PC-3 (cell line): ENCODE measurements at regions not wholly inside any gene's neighbourhood (a gene's known extent, or its start where the extent isn't known, plus 50 kb on each side); places are given as distances from the start of the nearest gene placed in this dataset.

Experiments used
- ATAC-seq: fragments of 200-7000 bp; cut with Tn5 transposase; 2 replicates; pipeline ENCODE4 v1.9.1; 2020; ENCODE audit warnings: mild to moderate bottlenecking, moderate library complexity
- BruUV-seq: library from RNA; stranded (reverse); fragments of 400-500 nt; replicated peaks from 2 replicates; lab custom pipeline; 2021; lab: Mats Ljungman, UMichigan
- CTCF ChIA-PET: fragments of 300-600 bp; sonication (Branson Sonifier 250); formaldehyde crosslinking; loops from one replicate; lab custom pipeline; 2022; ENCODE audit warnings: antibody characterized with exemption; lab: Charles Lee
- POLR2A ChIA-PET: fragments of 300-600 bp; sonication (Branson Sonifier 250); formaldehyde crosslinking; loops from one replicate; lab custom pipeline; 2022; ENCODE audit warnings: antibody characterized with exemption; ENCODE audit not compliant: unreplicated experiment; lab: Charles Lee
- DNase-seq: peaks from one replicate; pipeline ENCODE4 v3.0.0-alpha.2; 2015
- H2AFZ ChIP-seq: fragments of 300-600 bp; sonication (generic); 2 replicates; pipeline ENCODE4 v1.6.0; 2016; ENCODE audit warnings: antibody characterized with exemption, low read length
- H3F3A ChIP-seq: fragments of 300-600 bp; sonication (generic); one replicate; pipeline ENCODE4 v1.6.0; 2017; ENCODE audit warnings: antibody characterized with exemption, low read length, control low read depth, mild to moderate bottlenecking; ENCODE audit not compliant: unreplicated experiment
- H3K27ac ChIP-seq: fragments of 300-600 bp; sonication (generic); 2 replicates; pipeline ENCODE4 v1.5.1; 2016; ENCODE audit warnings: mild to moderate bottlenecking, low read length
- H3K27me3 ChIP-seq: fragments of 300-600 bp; sonication (generic); 2 replicates; pipeline ENCODE4 v1.6.1; 2016; ENCODE audit warnings: low read length, mixed read lengths
- H3K36me3 ChIP-seq: fragments of 300-600 bp; sonication (generic); 2 replicates; pipeline ENCODE4 v1.6.1; 2016; ENCODE audit warnings: low read depth, mixed run types, low read length, mixed read lengths
- H3K4me1 ChIP-seq: fragments of 300-600 bp; sonication (generic); 2 replicates; pipeline ENCODE4 v1.5.1; 2016; ENCODE audit warnings: low read length; ENCODE audit not compliant: insufficient read depth
- H3K4me2 ChIP-seq: fragments of 300-600 bp; sonication (generic); 2 replicates; pipeline ENCODE4 v1.6.0; 2016; ENCODE audit warnings: low read length
- H3K4me3 ChIP-seq: fragments of 300-600 bp; sonication (generic); 2 replicates; pipeline ENCODE4 v1.5.1; 2016; ENCODE audit warnings: mild to moderate bottlenecking, low read length, mixed read lengths
- H3K79me2 ChIP-seq: fragments of 300-600 bp; sonication (generic); 2 replicates; pipeline ENCODE4 v1.6.1; 2017; ENCODE audit warnings: low read length, mixed read lengths
- H3K9ac ChIP-seq: fragments of 300-600 bp; sonication (generic); 2 replicates; pipeline ENCODE4 v1.6.0; 2016; ENCODE audit warnings: mild to moderate bottlenecking, low read length
- H3K9me2 ChIP-seq: fragments of 300-600 bp; sonication (generic); replicated peaks from 2 replicates; pipeline ENCODE4 v1.6.1; 2016; ENCODE audit warnings: mixed run types, low read length, mixed read lengths
- H3K9me3 ChIP-seq: fragments of 300-600 bp; sonication (generic); 2 replicates; pipeline ENCODE4 v1.6.1; 2016; ENCODE audit warnings: low read length, mixed read lengths
- H4K20me1 ChIP-seq: fragments of 300-600 bp; sonication (generic); 2 replicates; pipeline ENCODE4 v1.6.1; 2016; ENCODE audit warnings: low read length, mixed read lengths
- EZH2 ChIP-seq: fragments of 300-600 bp; sonication (generic); IDR thresholded peaks from one replicate; pipeline ENCODE4 v1.6.1; 2017; ENCODE audit warnings: antibody characterized with exemption, mild to moderate bottlenecking, low read length; ENCODE audit not compliant: unreplicated experiment
- EZH2phosphoT487 ChIP-seq: fragments of 300-600 bp; sonication (generic); IDR thresholded peaks from 2 replicates; pipeline ENCODE4 v1.6.1; 2018; ENCODE audit warnings: mild to moderate bottlenecking, antibody characterized with exemption, low read length, borderline replicate concordance
- intact Hi-C: fragments of 100-400 bp; cut with micrococcal nuclease; formaldehyde crosslinking; loops from 2 replicates; pipeline ENCODE4 v1.9.0; 2023
- TF ChIP-seq, protein P1 (sequence below): fragments of 300-600 bp; sonication (generic); conservative IDR thresholded peaks from 2 replicates; pipeline ENCODE4 v1.5.1; 2017; ENCODE audit warnings: antibody characterized with exemption, low read depth, mild to moderate bottlenecking, low read length

DNA sequence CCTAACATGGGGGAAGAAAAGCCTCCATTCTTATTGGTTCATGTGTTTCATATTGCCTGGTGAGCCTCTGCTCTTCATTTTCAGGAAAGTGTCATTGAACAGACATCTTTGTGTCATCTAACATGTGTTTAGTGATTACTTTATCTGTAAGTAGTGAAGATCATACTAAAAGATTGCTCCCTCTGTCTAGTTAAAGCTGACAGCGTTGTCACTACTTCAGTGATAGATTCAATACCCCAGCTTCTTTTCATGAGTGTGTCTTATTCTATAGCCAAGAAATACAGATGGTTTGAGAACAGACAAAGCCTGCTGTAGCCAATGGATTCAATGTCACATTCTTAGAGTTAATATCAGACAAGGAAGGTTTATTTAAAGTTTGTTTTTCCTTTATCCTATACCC lies 85.1 kb downstream of the NKX6-1 start:
- H3K36me3 ChIP-seq: no peaks in the 10 kb centered on the region
- H4K20me1 ChIP-seq: no peaks in the 10 kb centered on the region
- intact Hi-C loops: no loop called here
- H3K4me1 ChIP-seq: no peaks in the 10 kb centered on the region
- TF ChIP-seq EZH2phosphoT487 (no peak), EZH2 (no peak)
- TF ChIP-seq, protein P1, sequence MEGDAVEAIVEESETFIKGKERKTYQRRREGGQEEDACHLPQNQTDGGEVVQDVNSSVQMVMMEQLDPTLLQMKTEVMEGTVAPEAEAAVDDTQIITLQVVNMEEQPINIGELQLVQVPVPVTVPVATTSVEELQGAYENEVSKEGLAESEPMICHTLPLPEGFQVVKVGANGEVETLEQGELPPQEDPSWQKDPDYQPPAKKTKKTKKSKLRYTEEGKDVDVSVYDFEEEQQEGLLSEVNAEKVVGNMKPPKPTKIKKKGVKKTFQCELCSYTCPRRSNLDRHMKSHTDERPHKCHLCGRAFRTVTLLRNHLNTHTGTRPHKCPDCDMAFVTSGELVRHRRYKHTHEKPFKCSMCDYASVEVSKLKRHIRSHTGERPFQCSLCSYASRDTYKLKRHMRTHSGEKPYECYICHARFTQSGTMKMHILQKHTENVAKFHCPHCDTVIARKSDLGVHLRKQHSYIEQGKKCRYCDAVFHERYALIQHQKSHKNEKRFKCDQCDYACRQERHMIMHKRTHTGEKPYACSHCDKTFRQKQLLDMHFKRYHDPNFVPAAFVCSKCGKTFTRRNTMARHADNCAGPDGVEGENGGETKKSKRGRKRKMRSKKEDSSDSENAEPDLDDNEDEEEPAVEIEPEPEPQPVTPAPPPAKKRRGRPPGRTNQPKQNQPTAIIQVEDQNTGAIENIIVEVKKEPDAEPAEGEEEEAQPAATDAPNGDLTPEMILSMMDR: no peak
- no peak overlapping the region for H3K27ac ChIP-seq
- ATAC-seq (no peak), DNase-seq (no peak)
- BruUV-seq: no TSS peak
- H3K27me3 ChIP-seq: no peaks in the 10 kb centered on the region
- no peaks in the 10 kb centered on the region for H3F3A ChIP-seq
- CTCF ChIA-PET: no interaction called here
- no peak overlapping the region for H3K9ac ChIP-seq
- H2AFZ ChIP-seq: no peak overlapping the region
- no peaks in the 10 kb centered on the region for H3K9me3 ChIP-seq
- no peak overlapping the region for H3K4me3 ChIP-seq
- H3K79me2 ChIP-seq: no peaks in the 10 kb centered on the region
- H3K4me2 ChIP-seq: no peak overlapping the region
- H3K9me2 ChIP-seq: no peaks in the 10 kb centered on the region
- POLR2A ChIA-PET: no interaction called here

DNA sequence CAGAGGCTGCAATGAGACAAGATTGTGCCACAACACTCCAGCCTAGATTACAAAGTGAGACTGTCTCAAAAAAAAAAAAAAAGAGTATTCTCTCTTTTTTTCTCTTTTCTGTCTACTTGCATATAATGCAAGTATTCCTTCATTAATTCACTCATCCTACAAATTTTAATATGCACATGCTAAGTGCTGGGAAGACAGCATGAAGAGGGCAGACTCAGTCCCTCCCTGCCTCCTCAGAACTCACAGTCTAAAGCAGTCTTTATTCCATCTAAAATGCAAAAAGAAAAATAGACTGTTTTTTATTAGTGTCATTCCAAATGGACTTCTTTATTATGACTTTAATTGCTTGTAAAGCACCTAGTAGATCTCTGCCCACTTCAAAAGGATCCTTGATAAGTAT lies 85.6 kb downstream of the NKX6-1 start:
- no TSS peak for BruUV-seq
- ChIA-PET POLR2A (no interaction called here), CTCF (no interaction called here)
- DNase-seq (no peak), ATAC-seq (no peak)
- no peaks in the 10 kb centered on the region for H3K9me3 ChIP-seq
- H4K20me1 ChIP-seq: no peaks in the 10 kb centered on the region
- intact Hi-C loops: no loop called here
- H3K79me2 ChIP-seq: no peaks in the 10 kb centered on the region
- H3K27me3 ChIP-seq: no peaks in the 10 kb centered on the region
- no peak overlapping the region for H3K27ac ChIP-seq
- no peak overlapping the region for H3K4me2 ChIP-seq
- no peaks in the 10 kb centered on the region for H3K9me2 ChIP-seq
- no peak overlapping the region for H3K9ac ChIP-seq
- no peaks in the 10 kb centered on the region for H3K36me3 ChIP-seq
- no peaks in the 10 kb centered on the region for H3F3A ChIP-seq
- H3K4me1 ChIP-seq: no peaks in the 10 kb centered on the region
- no peak for TF ChIP-seq EZH2phosphoT487
- no peak for TF ChIP-seq EZH2
- TF ChIP-seq, protein P1: no peak
- no peak overlapping the region for H2AFZ ChIP-seq
- no peak overlapping the region for H3K4me3 ChIP-seq

DNA sequence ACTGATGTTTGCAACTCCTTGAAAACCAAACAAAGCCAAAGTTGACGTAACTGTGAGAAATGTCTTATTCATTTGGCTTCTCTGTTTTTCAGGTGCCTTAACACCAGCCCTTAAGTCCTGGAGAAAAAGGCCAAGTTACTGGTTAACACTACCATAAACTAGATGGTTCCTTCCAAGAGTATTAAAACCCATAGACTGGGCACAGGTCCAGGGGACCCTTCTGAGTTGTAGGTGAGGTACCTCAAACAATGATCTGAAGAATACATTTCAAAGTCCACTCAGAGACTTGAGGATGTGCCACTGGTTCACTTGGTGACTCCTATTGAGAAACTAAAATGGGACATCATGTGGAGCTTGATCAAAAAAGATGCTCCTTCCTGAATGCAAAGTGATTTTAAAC lies 87.0 kb downstream of the NKX6-1 start:
- POLR2A ChIA-PET: no interaction called here

More for the DNA sequence above, 87.0 kb downstream of the NKX6-1 start:
- Histone ChIP-seq H2AFZ (no peak overlapping the region), H3K4me3 (no peak overlapping the region), H3K9me2 (no peaks in the 10 kb centered on the region), H3K27me3 (no peaks in the 10 kb centered on the region), H3K9ac (no peak overlapping the region), H4K20me1 (no peaks in the 10 kb centered on the region), H3K4me2 (no peak overlapping the region), H3K4me1 (no peaks in the 10 kb centered on the region), H3K27ac (no peak overlapping the region), H3K79me2 (no peaks in the 10 kb centered on the region), H3F3A (no peaks in the 10 kb centered on the region), H3K36me3 (no peaks in the 10 kb centered on the region), H3K9me3 (no peaks in the 10 kb centered on the region)
- no TSS peak for BruUV-seq
- intact Hi-C loops: no loop called here
- DNase-seq (no peak), ATAC-seq (no peak)
- TF ChIP-seq, protein P1: no peak
- TF ChIP-seq EZH2 (no peak), EZH2phosphoT487 (no peak)
- CTCF ChIA-PET: no interaction called here
